Stimulated activated CD4-positive, alpha-beta T cell treated with anti-CD3 and anti-CD28 coated beads, Interleukin-4, amount 100 ng/mL, for 1 hour (primary cell): ENCODE measurements at regions not wholly inside any gene's neighbourhood (a gene's known extent, or its start where the extent isn't known, plus 50 kb on each side); places are given as distances from the start of the nearest gene placed in this dataset.
"Not testable (repeated sequence)": the region's sequence is repeated elsewhere in the genome, so short reads cannot be mapped to it uniquely, and the experiment has no call there.

Source experiments
- DNase-seq: peaks from one replicate; pipeline ENCODE4 v3.0.0-alpha.2; 2020

DNA sequence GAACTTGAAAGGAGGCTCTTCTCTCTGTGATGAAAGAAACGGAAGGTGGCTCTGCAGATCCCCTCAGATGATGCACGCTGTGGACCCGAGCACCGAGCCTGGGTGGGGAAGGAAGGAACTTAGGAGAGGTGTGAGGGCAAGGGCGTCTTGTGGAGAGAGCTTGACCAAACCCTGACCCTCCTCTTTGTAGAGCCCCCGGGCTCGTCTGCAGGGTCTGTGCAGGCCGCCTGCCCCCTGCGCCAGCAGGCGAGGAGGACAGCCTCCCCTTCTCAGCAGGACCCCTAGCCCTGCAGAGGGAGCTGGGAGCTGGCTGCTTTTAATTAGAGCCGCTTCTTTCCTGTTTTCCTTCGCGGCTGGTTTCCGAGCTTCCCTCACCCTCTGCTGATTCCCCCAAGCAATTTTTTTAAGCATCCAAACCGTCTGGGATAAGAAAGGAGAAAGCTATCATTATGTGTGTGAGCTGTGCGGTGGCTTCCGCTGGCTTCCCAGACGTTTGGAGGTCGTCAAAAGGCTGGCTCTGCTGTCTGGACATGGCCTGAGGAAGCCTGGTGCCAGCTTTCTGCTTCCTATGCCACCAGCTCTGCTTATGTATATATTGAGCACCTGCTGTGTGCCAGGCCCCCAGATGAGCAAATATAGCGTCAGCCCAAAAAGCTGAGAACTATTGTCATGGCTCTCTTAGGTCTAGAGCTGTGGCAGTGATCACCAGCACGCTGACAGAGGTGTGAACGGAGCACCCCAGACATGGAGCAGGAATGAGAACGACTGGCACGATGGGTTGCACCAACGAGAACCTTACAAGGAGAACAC lies 160.2 kb upstream of the IRF2BP2 start:
- DNase-seq = no peak

DNA sequence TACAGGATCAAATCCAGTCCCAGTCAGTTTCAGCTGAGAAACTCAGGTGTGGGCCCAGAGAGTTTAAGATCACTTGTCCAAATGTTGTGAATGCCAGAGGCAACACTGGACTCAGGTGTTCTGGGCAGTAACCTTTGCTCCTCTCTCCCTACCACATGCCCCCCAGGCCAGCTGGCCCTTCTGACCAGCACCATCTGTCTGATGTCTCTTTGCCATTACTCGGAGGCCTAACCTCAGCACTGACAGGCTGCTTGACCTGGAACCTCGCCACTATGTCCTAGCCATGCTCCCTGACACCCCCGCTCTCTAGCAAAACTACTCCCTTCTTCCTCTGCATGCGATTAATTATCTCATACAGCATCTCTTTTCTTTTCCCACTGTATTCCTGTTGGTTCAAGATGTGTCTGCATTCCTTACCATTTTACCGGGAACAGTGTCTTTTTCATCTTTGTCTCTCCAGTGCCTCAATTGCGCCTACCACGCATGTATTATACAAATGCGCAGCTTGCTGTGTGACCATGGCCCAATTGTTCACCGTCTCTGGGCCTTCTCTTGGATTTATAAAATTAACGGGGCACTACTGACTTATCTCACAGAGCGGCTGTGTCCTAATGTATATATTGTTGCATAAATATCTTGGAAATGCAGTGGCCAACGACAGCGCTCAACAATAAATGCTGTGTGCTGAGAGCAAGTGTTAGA lies 159.5 kb upstream of the IRF2BP2 start:
- DNase-seq = no peak

DNA sequence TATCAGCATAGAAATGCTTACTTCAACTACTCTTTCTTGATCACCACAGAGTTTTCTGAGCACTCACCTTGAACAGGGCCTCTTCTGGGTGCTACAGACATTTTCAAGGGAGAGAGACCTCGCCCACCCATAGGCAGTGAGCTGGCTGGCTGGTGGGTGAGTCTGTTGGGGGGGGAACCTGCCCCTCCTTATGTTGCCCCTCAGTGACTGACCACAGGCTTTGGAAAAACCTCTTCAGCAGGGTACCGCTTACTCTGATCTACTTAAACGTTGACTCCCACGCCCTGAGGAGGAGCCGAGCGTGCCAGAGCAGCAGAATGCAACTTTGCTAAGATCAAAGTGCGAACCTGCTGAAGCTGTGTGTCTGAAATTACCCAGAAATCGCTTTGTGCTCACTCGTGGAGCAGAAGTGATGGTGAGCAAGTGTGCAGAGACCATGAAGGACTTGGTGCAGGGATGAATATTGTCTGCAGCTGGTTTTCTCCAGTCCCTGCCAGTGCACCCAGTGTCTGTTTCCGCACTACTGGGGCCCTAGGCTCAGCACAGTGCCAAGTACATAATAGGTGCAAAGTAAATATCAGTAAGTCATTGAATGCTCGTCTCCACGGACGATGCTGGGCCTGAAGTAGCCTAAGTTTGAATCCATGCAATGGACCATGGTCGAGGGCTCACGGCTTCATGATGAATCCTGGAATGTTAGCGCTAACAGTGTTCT lies 158.7 kb upstream of the IRF2BP2 start:
- DNase-seq = peak; percentile 66

DNA sequence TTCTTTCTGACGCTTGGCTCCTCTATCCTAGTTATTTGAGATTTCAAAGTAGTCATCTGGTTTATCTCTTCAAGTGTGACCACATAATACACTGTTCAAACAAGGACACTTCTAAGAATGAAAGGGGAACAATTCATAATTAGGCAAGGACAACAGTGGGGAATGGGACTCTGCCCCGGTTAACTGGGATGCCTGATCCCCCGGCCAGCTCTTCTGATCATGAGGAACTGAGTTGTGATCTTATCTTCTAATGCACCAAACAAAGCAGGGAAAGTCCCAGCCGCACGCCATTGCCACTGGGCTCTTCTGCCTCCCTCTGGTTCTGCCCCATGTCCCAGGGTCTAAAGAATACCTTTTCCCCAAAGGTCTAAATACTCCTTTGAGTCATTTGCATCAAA lies 158.2 kb upstream of the IRF2BP2 start:
- DNase-seq = peak; percentile 35

DNA sequence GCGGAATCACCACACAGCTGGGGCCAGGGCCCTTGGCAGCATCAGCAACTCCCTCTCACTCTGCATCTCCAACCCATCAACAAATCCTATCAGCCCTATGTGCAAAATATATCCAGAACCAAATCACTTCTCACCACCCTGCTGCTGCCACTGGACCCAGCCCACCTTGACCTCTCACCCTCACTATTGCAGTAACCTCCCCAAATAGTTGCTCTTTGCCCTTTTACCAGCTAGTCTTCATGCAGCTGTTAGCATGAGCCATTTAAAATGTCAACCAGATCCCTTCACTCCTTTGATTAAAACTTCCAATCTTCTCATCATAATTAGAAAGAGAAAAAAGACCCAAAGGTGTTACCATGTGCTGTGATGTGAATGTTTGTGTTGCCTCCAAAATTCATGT lies 155.7 kb upstream of the IRF2BP2 start:
- no peak for DNase-seq

DNA sequence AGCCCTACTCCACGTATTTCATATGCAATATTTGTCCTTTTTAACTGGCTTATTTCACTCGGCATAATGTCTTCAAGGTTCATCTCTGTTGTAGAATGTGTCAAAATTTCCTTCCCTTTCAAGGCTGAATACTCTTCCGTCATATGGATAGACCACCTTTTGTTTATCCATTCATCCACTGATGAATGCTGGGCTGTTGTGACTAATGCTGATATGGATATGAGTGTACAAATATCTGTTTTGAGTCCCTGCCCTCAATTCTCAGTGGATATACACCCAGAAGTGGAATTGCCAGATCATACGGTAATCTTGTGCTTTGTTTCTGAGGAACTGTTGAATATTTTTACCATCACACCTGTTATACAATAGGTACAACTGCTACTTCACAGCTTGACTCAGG lies 155.2 kb upstream of the IRF2BP2 start:
- DNase-seq = no peak

DNA sequence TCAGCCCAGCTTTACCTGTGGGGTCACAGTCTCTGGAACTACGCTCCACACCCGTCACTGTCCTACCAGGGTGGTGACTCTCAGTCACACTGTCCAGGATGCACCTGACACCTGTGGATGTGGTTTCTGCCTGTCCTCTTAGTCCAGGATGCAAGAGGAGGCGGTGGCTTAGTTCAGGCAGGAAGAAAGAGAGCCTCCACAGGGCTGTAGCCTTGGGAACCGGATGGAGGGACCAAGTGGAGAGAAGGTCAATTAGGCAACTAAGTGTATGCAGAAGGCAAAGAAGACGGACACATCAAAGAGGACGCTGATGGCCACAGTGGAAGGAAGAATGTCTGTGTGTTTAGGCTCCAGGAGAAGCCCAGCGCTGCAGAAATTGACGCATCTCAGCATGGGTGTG lies 153.9 kb upstream of the IRF2BP2 start:
- DNase-seq = no peak

DNA sequence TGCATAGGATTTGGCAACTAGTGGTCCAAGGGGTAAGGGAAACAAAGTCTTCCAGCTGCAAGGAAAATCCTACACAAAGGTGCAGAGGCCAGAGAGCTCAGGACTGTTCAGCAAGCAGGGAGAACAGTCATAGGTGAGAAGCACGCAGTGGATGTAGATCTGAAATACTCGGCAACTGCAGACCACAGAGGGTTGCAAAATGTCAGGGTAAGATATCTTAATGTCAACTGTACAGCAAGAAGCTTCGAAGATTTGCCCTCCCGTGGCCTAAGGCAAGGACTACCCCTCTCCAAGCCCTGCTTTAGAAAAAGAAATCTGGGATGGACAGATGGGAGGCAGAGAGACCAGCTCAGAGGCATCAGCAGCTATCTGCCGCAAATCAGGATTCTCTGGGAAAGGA lies 153.4 kb upstream of the IRF2BP2 start:
- no peak for DNase-seq

DNA sequence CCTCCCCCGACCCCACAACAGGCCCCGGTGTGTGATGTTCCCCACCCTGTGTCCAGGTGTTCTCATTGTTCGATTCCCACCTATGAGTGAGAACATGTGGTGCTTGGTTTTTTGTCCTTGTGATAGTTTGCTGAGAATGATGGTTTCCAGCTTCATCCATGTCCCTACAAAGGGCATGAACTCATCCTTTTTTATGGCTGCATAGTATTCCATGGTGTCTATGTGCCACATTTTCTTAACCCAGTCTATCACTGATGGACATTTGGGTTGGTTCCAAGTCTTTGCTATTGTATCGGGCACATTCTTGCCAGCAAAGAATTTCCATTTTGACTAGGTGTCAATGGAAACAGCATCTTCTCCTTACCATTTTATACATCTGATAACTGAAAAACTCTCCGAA lies 152.1 kb upstream of the IRF2BP2 start:
- not testable (repeated sequence) for DNase-seq

DNA sequence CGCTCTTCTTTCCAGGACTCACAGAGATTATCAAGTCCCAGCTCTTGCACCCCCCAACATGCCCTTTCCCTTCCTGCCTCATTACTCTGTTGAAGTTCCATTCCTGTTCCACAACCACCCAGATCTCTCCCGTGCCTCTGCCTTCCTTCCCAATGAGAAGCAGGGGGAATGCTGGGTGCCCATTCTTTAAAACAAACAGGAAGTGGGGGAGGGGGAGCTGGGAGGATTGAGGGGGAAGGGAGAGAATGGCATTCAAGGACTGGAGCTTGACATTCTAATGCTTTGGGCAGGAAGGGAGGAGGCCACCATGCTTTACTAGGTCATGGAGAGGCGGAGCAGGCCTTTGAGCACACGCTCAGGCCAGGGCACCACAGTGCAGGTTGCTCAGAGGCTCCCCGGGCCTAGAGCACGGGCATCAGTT lies 150.3 kb upstream of the IRF2BP2 start:
- DNase-seq = no peak

DNA sequence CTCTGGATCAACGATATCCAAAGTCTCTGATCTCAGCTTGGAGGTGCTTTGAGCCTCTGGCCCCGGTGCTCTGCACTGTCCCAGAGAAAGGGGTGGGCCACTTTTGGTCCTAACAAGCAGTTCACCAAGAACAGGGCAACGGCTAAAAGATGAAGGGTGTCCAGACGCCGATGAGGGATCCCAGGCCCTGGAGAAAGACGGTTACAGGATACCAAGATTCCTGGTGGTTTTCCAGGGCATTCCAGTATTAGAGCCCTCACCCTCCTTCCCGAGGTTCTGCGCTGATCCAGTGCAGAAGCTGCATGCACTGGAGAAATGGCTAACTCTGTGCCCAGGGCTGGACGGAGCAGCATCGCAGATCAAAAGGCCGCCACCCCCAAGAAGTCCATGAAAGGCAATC lies 149.9 kb upstream of the IRF2BP2 start:
- no peak for DNase-seq

DNA sequence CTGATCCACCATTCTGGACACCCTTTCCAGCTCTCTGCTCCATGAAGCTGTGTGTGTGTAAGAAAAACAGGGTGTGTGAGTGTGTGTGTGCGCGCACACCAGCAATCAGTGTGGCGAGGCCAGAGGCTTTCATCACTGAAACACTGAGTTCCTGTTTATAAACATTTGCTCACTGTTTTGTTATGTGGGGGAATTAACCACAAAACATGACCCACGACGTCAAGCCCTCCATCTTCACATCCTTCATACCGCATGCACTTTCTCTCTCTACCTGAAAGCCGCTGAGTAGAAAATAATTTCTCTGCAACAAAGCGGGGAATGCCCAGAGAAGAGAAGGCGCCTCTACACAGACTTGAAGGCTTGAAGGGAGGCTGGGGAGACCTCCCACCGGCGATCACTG lies 148.9 kb upstream of the IRF2BP2 start:
- DNase-seq = no peak

DNA sequence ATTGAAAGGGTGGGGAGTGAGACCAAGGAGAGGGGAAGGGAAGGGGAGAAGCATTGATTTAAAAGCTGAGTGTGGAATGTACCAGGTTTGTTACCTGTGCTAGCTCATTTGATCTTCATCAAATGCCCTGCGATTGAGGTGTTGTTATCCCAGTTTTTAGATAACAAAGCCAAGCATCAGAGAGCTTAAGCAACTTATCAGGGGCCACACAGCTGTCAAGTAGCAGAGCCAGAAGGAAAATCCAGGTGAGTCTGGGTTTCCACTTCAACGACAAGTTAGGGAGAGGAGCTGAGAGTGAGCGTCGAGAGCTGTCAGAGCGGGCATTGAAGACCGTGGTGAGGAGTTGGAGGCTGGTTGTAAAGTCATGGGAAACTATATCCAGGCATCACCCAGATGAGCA lies 146.9 kb upstream of the IRF2BP2 start:
- no peak for DNase-seq

DNA sequence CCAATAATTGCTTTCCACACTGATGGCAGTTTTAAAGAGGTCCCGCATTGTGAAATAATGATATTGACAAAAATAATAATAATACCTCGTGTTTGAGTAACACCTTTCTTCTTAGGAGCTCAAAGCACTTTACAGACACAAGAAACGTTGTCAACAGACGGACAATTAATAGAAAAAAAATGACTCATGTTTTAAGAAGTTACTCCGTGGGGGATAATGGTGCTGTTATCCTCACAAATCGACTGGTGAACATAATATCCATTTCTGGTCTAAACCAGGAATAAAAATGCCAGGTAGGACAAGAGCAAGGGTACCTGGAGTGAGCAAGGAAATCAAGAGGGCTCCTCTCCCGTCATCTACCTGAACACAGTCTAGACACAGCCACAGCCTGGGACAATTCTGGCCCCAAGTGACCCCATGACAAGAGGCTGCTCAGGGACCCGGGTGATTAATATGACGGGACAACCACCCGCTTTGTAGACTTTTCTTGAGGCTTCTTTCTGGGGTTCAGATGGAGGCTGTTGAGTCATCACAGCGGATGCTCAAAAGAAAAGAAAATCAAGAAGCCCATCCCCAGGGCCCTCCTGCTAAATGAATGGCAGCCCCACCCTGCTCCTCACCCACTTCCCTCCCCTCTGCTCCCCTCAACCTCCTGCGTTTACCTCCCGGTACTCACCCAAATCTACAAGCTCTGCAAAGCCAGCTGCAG lies 146.2 kb upstream of the IRF2BP2 start:
- no peak for DNase-seq

DNA sequence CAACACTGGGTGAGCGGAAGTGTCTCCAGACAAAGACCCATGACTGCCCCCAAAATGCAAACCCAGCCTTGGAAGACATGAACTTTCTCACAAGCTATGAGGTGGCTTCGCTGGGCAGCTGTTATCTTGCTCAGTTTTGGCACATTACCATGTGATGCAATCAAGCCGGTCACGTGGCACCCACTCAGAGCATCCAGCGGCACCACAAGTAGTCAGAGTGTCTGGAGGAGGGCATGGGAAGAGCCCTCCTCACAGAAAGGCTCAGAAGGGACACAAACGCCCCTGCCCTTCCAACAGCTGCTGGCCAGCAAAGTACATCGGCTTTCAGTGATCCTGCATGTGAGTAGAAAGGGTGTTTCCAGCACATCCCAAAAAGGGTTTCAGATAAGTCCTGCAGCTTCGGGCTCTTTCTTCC lies 145.5 kb upstream of the IRF2BP2 start:
- DNase-seq = no peak

DNA sequence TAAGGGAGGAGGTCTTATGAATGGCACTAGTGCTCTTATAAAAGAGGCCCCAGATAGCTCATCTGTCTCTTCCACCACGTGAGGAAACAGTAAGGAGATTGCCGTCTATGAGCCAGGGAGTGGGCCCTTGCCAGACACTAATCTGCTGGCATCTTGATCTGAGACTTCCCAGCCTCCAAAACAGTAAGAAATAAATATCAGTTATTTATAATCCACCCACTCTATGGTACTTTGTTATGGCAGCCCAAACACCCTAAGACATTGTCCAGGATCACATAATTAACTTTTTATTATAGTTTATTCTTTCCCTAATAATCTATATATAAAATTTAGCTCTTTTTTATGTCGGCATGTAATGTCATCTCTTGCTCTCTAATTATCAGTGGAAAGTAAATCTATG lies 144.0 kb upstream of the IRF2BP2 start:
- no peak for DNase-seq

DNA sequence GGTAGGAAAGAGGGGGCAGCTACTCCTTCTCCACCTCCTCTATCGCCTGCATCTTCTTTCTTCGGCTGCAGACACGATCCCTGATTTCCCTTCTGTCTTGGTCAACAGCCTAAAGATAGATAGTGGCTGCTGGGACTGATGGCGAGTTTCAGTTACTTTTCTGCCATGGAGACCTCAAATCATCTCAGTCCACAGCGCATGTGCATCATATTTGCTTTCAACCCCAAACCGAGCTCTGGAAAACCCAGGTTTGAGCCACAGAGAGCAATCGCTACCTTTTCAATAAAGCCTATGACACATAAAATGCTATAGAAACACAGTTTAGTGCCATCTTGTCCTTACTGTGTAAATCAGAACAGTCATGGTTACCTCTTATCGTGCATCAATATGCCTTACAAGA lies 142.9 kb upstream of the IRF2BP2 start:
- no peak for DNase-seq

DNA sequence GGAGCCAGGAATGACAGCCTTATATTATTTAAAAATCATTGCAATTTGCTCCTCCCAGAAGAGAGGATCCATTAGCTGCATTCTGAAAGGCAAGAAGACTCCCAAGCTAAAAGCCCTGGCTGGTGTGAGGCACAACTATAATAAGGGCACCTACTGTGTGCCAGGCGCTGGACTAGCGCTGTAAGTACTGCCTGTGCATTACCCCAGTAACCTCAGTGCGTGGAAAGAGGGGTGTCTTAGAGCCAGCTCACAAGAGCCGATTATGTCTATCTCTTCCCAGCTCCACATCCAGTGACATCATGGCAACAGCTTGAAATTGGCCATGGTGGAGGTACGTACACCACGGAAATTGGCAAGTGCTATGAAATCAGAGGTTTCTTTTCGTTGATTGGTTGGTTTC lies 141.7 kb upstream of the IRF2BP2 start:
- no peak for DNase-seq

DNA sequence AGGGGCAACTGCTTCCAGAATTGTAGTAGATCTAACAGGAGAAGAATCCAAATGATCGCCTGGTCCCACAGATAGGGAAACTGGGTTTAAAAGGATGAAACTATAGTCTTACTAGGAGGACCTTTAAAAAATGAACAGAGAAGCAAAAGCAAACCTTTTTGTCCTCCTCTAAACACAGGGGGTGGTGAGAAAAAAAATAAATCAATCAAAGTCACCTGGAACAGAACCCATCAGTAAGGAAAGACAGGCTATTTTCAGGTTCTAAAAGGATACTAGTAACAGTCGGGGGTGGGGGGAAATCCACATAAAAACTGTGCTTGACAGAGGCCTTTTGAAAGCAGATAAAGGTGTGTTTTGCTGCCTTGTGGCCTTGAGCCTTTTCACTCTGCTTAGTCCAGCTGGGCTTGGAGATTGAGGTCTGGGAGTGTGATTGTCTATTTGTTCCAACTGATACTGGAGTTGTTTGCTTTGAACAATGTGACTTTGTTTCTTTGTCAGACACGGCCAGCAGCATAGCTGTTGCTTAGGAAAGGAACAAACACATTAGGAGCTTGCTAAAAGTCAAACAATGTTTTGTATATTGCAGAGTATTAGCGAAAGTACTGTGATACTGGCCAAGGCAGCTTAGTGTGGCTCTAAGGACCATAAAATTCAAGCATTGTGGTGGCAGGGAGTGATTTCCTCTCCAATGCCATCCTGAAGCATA lies 141.1 kb upstream of the IRF2BP2 start:
- DNase-seq = no peak

DNA sequence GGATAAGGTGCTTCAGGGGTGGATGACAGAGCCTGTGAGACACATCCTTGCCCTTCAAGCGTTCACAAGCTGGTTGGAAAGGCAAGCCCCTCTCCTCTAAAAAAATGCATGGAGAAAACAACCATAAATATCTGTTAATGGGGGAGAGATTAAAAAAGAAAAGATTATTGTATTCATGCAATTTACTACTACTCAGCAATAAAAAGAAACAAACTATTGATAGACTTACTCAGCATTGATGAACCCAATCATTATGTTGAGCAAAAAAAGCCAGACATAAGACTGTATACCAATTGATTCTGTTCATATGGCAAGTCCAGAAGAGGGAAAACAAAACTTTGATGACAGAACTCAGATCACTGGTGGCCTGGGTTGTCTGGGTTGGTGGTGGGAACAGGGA lies 138.7 kb upstream of the IRF2BP2 start:
- no peak for DNase-seq

DNA sequence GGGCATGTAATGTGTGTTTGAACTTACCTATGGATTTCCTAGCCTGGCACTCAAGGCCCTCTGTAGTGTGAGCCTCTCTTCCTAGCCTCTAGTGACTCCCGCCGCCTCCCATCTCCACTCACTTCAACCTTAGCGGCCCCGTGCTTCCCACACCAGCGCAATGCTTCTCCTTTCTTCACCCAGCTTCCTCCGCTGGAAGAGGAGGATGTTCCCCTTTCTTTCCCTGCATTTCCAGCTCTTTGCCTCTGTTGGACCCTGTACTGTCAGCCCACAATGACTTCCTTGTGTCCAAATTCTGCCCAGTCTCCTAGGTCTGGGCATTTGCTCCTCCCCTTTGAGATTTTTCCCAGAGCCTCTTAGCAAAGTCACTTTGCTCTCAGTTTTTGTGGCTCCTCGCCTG lies 138.1 kb upstream of the IRF2BP2 start:
- DNase-seq = no peak

DNA sequence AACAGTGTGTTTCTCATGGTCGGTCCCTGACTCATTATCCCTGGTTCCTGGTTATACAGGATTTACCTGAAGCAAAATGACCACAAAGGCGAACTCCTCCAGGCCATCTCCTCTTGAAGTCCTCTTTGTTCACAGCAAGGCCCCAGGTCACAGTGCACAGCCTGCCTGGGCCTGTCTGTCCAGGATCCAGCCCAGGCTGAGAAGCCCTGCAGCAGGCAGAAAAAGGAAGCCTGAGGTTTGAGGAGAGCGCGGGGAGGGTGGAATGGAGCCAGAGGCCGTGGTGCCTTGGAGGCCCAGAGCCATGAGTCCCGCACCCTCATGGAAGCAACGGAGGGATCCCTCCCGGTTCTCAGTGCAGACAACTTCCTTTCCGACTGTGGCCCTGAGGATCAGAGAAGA lies 136.8 kb upstream of the IRF2BP2 start:
- no peak for DNase-seq
